HG02870 (cell line): ENCODE measurements at regions not wholly inside any gene's neighbourhood (a gene's known extent, or its start where the extent isn't known, plus 50 kb on each side); places are given as distances from the start of the nearest gene placed in this dataset.

Experiments used
- ATAC-seq: cut with Tn5 transposase; IDR thresholded peaks from one replicate; pipeline ENCODE4 v1.9.1; 2021; ENCODE audit warnings: mild to moderate bottlenecking, moderate library complexity; ENCODE audit not compliant: unreplicated experiment

GRCh38 chr18:71597219-71597618, 946.9 kb downstream of the CBLN2 start:
- no peak for ATAC-seq

- ATAC-seq: no peak
Measured at GRCh38 chr18:71583252-71583651, 960.9 kb downstream of the CBLN2 start.

GRCh38 chr18:71554686-71555085, 989.5 kb downstream of the CBLN2 start:
- no peak for ATAC-seq

DNA sequence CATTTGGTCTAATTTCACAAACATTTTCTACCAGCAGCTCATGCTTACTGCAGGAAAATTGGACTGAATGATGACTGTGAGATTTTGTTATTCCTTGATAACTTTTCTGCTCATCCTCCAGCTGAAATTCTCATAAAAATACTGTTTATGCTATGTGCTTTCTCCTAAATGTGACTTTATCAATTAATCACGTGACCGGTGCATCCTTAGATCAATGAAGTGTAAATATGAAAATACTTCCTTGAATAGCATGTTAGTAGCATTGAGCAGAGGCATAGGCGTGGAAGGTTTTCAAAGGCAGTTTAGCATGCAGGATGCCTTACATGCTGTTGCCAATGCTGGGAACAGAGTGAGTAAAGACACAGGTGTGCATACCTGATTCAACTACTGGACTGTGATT, 1002.5 kb downstream of the CBLN2 start:
- ATAC-seq: no peak

GRCh38 chr18:71529703-71530303, 1014.3 kb downstream of the CBLN2 start:
- ATAC-seq: no peak

GRCh38 chr18:71523483-71524435, 1020.4 kb downstream of the CBLN2 start:
- ATAC-seq: no peak

DNA sequence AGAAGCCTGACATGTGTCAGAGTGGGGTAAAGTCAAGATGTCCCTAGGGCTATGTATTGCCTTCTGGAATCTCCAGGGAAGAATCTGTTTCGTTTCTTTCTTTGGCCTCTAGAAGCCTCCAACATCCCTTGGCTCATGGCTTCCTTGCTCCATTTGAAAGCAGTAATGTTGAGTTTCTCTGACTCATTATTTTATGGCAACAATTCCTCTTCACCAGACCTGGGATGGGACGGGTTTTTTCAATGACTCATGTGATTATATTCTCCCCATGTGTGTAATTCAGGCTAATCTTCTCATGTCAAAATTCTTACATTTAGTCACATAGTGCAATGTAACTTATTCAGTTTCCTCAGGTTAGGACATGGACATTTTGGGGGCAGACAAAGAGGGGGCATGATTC, 1038.6 kb downstream of the CBLN2 start:
- ATAC-seq: no peak

DNA sequence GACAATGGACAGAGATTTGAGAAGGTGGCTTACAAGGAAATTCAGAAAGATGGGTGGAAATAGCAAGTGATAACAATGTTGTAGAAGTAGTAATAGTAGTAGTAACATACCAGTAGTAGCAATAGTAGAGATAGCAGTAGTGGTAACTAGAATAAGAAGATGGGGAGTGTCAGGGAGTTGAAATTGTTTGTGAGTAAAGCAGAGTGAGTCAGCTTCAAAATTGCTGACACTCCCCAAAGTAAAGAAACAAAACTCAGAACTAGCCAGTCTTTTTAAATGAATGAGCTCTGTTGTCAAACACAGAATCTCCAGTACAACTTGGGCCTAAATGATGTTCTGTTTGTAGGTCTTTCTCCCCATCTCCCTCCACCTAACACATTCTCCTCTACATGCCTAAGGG, 1040.9 kb downstream of the CBLN2 start:
- no peak for ATAC-seq

GRCh38 chr18:71485611-71486010, 1058.5 kb downstream of the CBLN2 start:
- no peak for ATAC-seq

- ATAC-seq: no peak
Measured at GRCh38 chr18:71471963-71472725, 1072.0 kb downstream of the CBLN2 start.

- no peak for ATAC-seq
Measured at GRCh38 chr18:71456206-71456605, 1087.9 kb downstream of the CBLN2 start.

DNA sequence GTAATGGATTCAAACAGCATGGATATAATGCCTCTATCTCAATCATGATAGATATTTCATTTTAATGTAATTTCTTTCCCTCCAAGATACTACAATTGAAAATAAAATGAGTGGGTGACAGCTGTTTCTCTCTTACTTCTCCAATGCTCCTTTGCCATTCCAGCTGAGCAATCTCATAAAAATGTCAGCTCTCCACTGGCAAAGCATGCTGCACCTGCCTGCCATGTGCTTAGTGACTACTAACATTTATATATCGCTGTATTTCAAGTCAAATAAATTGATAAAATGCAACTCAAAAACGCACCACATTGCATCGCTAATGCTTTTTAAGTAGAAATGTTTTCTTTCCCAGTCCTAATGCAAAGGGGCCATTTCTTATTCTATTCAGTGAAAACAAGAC, 1093.9 kb downstream of the CBLN2 start:
- no peak for ATAC-seq

DNA sequence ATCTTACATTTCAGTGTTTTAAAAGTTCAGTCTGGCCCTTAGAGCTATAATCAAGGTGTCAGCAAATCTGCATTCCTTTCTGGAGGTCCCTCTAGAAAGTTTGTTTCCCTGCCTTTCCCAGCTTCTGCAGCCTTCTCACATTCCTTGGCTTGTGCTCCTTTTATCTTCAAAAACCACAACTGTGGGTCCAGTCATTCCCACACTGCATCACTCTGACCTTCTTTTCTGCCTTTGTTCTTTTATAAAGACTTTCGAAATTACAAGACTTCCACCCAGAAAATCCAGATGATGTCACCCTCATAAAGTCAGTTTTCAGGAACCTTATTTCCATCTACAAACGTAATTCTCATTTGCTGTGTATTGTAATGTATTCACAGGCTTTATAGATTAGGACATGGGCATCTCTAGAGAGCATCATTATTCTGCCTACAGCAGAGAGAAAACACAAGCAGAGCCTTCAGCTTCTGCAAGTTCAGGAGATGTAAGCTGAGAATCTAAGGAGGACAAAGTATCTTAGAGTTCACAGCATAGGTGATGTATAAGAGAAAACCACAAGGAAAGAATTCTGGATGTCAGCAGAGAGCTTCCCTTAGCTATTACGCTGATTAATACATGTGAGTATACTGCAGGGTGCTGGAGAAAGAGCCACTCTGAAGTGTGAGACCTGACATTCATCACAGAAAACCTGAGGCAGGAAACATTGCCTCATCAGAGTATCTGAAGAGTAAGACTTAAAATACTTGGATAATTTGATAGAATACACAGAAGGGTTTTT, 1100.2 kb downstream of the CBLN2 start:
- no peak for ATAC-seq

DNA sequence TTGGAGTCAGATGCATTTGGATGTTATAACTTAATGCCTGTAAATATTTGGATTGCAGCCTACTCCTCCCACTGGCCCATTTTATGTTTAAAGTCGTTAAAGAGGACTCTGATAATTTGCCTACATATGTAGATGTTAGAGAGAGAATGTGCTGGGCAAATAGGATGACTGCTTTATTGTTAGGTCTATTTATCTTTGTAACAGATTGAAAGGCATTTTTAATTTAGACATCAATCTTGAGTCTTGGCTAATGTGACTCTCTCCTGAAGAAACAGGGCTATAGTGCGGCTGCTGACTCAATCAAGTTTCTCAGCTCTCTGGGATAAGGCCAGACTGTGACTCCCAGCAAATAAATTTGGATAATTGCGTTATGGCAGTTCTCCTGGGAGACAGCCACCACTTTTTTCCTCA, 1101.4 kb downstream of the CBLN2 start:
- no peak for ATAC-seq

DNA sequence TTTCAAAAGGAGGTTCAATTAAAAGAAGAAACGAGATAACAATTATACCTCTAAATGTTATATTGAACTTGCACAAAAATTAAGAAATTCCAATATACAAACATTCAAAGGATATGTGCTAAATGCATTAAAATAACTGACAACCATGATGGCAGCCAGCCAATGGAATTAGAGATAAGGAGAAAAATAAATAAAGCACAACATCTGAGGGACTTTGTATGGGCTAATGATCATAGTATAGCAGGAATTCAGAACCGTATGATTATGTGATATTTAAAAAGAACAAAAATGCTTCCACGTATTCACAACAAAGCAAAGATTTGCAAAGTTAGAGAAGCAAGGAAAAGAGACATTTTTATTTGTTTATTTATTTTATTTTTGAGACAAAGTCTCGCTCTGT, 1103.0 kb downstream of the CBLN2 start:
- ATAC-seq: no peak

- no peak for ATAC-seq
Measured at GRCh38 chr18:71437511-71437910, 1106.6 kb downstream of the CBLN2 start.

GRCh38 chr18:71433373-71433772, 1110.8 kb downstream of the CBLN2 start:
- no peak for ATAC-seq

DNA sequence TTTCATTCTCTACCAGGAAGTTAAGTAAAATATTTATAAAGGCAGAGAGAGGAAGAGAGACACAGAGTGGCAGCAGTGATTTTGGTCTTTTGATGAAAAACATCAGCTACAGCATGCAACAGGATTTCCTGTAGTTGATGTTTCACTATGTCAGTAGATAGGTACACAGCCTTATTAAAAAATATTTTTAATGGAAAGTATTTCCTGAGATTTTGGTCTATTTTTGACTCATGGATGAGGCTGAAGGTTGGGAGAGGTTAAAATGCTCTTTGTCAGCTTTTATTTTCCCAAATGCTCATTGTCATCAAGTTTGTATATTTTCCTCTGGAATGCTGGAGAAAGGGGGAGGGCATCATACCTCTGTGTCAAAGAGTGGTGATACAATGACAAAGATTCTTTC, 1112.5 kb downstream of the CBLN2 start:
- ATAC-seq: no peak

- no peak for ATAC-seq
Measured at GRCh38 chr18:71431171-71431570, 1113.0 kb downstream of the CBLN2 start.

DNA sequence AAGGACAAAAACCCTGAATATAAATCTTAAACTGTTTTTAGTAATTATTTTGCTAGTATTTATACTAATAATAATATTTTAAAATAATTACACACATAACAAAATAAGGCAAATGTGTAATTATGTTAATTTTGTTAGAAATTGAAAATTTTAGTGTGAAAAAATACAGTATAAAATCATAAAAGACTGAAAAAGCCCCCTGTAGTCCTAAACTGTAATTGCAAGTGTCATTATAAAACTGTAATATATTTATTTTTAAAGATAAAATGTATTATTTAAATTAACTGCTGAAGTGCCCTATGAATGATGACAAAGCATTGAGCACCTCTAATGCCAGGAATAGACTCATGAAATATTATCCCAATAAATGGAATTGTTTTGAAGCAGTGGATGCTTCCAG, 1117.7 kb downstream of the CBLN2 start:
- ATAC-seq: no peak
